PC-9 (cell line): ENCODE measurements at regions not wholly inside any gene's neighbourhood (a gene's known extent, or its start where the extent isn't known, plus 50 kb on each side); places are given as distances from the start of the nearest gene placed in this dataset.

ENCODE experiments used
- BruUV-seq: library from RNA; stranded (reverse); fragments of 400-500 nt; replicated peaks from 2 replicates; lab custom pipeline; 2021; lab: Mats Ljungman, UMichigan
- CTCF ChIA-PET: fragments of 300-600 bp; sonication (Branson Sonifier 250); formaldehyde crosslinking; loops from one replicate; lab custom pipeline; 2022; ENCODE audit warnings: antibody characterized with exemption; lab: Charles Lee
- POLR2A ChIA-PET: fragments of 300-600 bp; sonication (Branson Sonifier 250); formaldehyde crosslinking; loops from one replicate; lab custom pipeline; 2022; ENCODE audit warnings: antibody characterized with exemption; ENCODE audit not compliant: unreplicated experiment; lab: Charles Lee
- DNase-seq, 2 experiments: peaks; one replicate each; pipeline versions ENCODE4 v3.0.0 to v3.0.0-alpha.2; 2015 to 2022; ENCODE audit warnings: mixed read lengths in 1 of 2
- H2AFZ ChIP-seq: fragments of 200-600 bp; sonication (generic); 2 replicates; pipeline ENCODE4 v1.8.1; 2017; ENCODE audit warnings: antibody characterized with exemption
- H3F3A ChIP-seq: fragments of 200-600 bp; sonication (generic); 2 replicates; pipeline ENCODE4 v1.8.1; 2017; ENCODE audit warnings: antibody characterized with exemption, mild to moderate bottlenecking, low read depth; ENCODE audit not compliant: insufficient read depth
- H3K27ac ChIP-seq: fragments of 200-600 bp; sonication (generic); 2 replicates; pipeline ENCODE4 v1.6.1; 2016; ENCODE audit warnings: mixed run types
- H3K27me3 ChIP-seq: fragments of 200-600 bp; sonication (generic); 2 replicates; pipeline ENCODE4 v1.6.1; 2016; ENCODE audit warnings: low read depth, mixed run types; ENCODE audit not compliant: insufficient read depth
- H3K36me3 ChIP-seq: fragments of 200-600 bp; sonication (generic); 2 replicates; pipeline ENCODE4 v1.6.1; 2016; ENCODE audit warnings: low read depth, mixed run types
- H3K4me1 ChIP-seq: fragments of 200-600 bp; sonication (generic); replicated peaks from 2 replicates; pipeline ENCODE4 v1.6.1; 2016; ENCODE audit warnings: mixed run types; ENCODE audit not compliant: insufficient read depth
- H3K4me2 ChIP-seq: fragments of 200-600 bp; sonication (generic); 2 replicates; pipeline ENCODE4 v1.6.1; 2017; ENCODE audit warnings: mixed run types
- H3K4me3 ChIP-seq: fragments of 200-600 bp; sonication (generic); 2 replicates; pipeline ENCODE4 v1.6.1; 2016; ENCODE audit warnings: mixed run types
- H3K79me2 ChIP-seq: fragments of 200-600 bp; sonication (generic); 2 replicates; pipeline ENCODE4 v1.6.1; 2017; ENCODE audit warnings: low read depth, mixed run types
- H3K9me2 ChIP-seq: fragments of 200-600 bp; sonication (generic); 2 replicates; pipeline ENCODE4 v1.8.1; 2017; ENCODE audit warnings: mild to moderate bottlenecking; ENCODE audit not compliant: insufficient read depth
- H3K9me3 ChIP-seq: fragments of 200-600 bp; sonication (generic); 2 replicates; pipeline ENCODE4 v1.8.1; 2016; ENCODE audit warnings: low read depth; ENCODE audit not compliant: insufficient read depth
- H4K20me1 ChIP-seq: fragments of 200-600 bp; sonication (generic); 2 replicates; pipeline ENCODE4 v1.8.1; 2017; ENCODE audit not compliant: insufficient read depth
- EZH2 ChIP-seq: fragments of 200-600 bp; sonication (generic); IDR thresholded peaks from 2 replicates; pipeline ENCODE4 v1.8.0; 2017; ENCODE audit warnings: antibody characterized with exemption, low read depth
- intact Hi-C: fragments of 100-400 bp; cut with micrococcal nuclease; formaldehyde crosslinking; loops from one replicate; pipeline ENCODE4 v1.10.0; 2022; ENCODE audit not compliant: unreplicated experiment
- TF ChIP-seq, protein P1 (sequence below): fragments of 200-600 bp; sonication (generic); conservative IDR thresholded peaks from 2 replicates; pipeline ENCODE4 v1.6.1; 2017; ENCODE audit warnings: mixed run types, antibody characterized with exemption, mild to moderate bottlenecking, moderate library complexity

DNA sequence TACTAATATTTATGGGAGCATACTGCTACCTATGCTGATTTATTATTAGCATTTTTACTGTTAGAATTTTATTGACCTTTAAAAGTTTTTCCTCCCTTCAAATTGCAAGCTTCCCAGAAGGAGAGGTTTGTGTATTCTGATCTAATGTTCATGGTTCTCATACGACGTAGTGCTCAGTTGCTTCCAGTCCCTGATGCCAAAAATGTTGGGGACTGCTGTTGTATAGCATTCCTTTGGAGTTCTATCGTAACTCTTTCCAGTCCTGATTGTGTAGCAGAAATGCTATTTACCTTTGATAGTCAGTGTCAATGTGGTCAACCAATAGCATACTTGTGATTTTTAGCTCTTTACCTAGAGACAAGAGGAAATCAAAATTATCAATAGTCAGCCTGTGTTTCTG is 69.5 kb upstream of the ZSWIM2 start:
- BruUV-seq = no TSS peak
- no peaks in the 10 kb centered on the region for H3K27me3 ChIP-seq
- DNase-seq = no peak
- H3K4me2 ChIP-seq = no peak overlapping the region
- no peaks in the 10 kb centered on the region for H3K9me3 ChIP-seq
- POLR2A ChIA-PET = no interaction called here
- H3K4me3 ChIP-seq = no peak overlapping the region
- intact Hi-C loops = no loop called here
- no peaks in the 10 kb centered on the region for H3F3A ChIP-seq
- no peaks in the 10 kb centered on the region for H4K20me1 ChIP-seq
- H3K79me2 ChIP-seq = no peaks in the 10 kb centered on the region
- no peak overlapping the region for H2AFZ ChIP-seq
- no peak for TF ChIP-seq EZH2
- TF ChIP-seq, protein P1, sequence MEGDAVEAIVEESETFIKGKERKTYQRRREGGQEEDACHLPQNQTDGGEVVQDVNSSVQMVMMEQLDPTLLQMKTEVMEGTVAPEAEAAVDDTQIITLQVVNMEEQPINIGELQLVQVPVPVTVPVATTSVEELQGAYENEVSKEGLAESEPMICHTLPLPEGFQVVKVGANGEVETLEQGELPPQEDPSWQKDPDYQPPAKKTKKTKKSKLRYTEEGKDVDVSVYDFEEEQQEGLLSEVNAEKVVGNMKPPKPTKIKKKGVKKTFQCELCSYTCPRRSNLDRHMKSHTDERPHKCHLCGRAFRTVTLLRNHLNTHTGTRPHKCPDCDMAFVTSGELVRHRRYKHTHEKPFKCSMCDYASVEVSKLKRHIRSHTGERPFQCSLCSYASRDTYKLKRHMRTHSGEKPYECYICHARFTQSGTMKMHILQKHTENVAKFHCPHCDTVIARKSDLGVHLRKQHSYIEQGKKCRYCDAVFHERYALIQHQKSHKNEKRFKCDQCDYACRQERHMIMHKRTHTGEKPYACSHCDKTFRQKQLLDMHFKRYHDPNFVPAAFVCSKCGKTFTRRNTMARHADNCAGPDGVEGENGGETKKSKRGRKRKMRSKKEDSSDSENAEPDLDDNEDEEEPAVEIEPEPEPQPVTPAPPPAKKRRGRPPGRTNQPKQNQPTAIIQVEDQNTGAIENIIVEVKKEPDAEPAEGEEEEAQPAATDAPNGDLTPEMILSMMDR = no peak
- CTCF ChIA-PET = no interaction called here
- no peak overlapping the region for H3K27ac ChIP-seq
- H3K36me3 ChIP-seq = no peaks in the 10 kb centered on the region
- no peaks in the 10 kb centered on the region for H3K9me2 ChIP-seq
- no peaks in the 10 kb centered on the region for H3K4me1 ChIP-seq

DNA sequence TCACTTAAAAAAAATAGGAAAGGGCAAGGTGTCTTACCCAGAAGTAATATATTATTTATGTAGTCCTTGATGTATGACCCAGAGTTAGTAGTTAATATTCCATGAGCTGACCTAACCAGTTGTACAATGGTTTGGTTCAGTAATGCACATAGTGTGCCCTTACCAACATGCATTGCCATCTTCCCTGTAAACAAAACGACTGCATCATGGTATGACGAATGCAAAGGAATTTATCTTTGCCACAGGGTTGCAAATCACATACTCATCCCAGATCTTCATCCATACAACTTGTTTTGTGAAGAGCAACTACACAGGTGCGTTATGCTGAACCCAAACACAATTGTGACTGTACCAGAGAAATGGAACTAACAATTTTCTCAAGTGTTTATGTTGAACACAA is 68.9 kb upstream of the ZSWIM2 start:
- no peaks in the 10 kb centered on the region for H4K20me1 ChIP-seq
- CTCF ChIA-PET = no interaction called here
- POLR2A ChIA-PET = no interaction called here
- no peaks in the 10 kb centered on the region for H3K9me3 ChIP-seq
- H3K79me2 ChIP-seq = no peaks in the 10 kb centered on the region
- TF ChIP-seq EZH2 = no peak
- TF ChIP-seq, protein P1 = no peak
- no TSS peak for BruUV-seq
- H3K9me2 ChIP-seq = no peaks in the 10 kb centered on the region
- H3K36me3 ChIP-seq = no peaks in the 10 kb centered on the region
- no peaks in the 10 kb centered on the region for H3K4me1 ChIP-seq
- H3K27me3 ChIP-seq = no peaks in the 10 kb centered on the region
- no peak overlapping the region for H3K4me2 ChIP-seq
- no peaks in the 10 kb centered on the region for H3F3A ChIP-seq
- DNase-seq = no peak
- no peak overlapping the region for H2AFZ ChIP-seq
- intact Hi-C loops = no loop called here
- no peak overlapping the region for H3K27ac ChIP-seq
- no peak overlapping the region for H3K4me3 ChIP-seq

- Histone ChIP-seq H3K9me3 (no peaks in the 10 kb centered on the region), H3F3A (no peaks in the 10 kb centered on the region), H3K27me3 (no peaks in the 10 kb centered on the region), H2AFZ (no peak overlapping the region), H3K4me2 (no peak overlapping the region), H3K9me2 (no peaks in the 10 kb centered on the region), H3K4me3 (no peak overlapping the region), H4K20me1 (no peaks in the 10 kb centered on the region), H3K79me2 (no peaks in the 10 kb centered on the region), H3K27ac (no peak overlapping the region), H3K36me3 (no peaks in the 10 kb centered on the region), H3K4me1 (no peaks in the 10 kb centered on the region)
- no peak for TF ChIP-seq EZH2
- TF ChIP-seq, protein P1 = no peak
- CTCF ChIA-PET = no interaction called here
- POLR2A ChIA-PET = no interaction called here
- intact Hi-C loops = no loop called here
- BruUV-seq = no TSS peak
- no peak for DNase-seq
Measured at GRCh38 chr2:186913870-186914269, 64.9 kb upstream of the ZSWIM2 start.
